KMS-11 (cell line): ENCODE measurements at regions not wholly inside any gene's neighbourhood (a gene's known extent, or its start where the extent isn't known, plus 50 kb on each side); places are given as distances from the start of the nearest gene placed in this dataset.

Experiments
- H2AFZ ChIP-seq: fragments of 200-600 bp; sonication (generic); 2 replicates; pipeline ENCODE4 v1.6.1; 2016; ENCODE audit warnings: antibody characterized with exemption, mixed run types, low read depth
- H3K27ac ChIP-seq: fragments of 200-600 bp; sonication (generic); 2 replicates; pipeline ENCODE4 v1.6.1; 2016; ENCODE audit warnings: mild to moderate bottlenecking, mixed run types
- H3K27me3 ChIP-seq: fragments of 200-600 bp; sonication (generic); 2 replicates; pipeline ENCODE4 v1.6.1; 2017; ENCODE audit warnings: mild to moderate bottlenecking, low read depth, mixed run types, moderate library complexity; ENCODE audit not compliant: insufficient read depth
- H3K36me3 ChIP-seq: fragments of 200-600 bp; sonication (generic); 2 replicates; pipeline ENCODE4 v1.6.1; 2017; ENCODE audit warnings: mild to moderate bottlenecking, mixed run types; ENCODE audit not compliant: insufficient read depth
- H3K4me1 ChIP-seq: fragments of 200-600 bp; sonication (generic); 2 replicates; pipeline ENCODE4 v1.6.1; 2016; ENCODE audit warnings: mild to moderate bottlenecking, low read depth, mixed run types; ENCODE audit not compliant: poor library complexity, severe bottlenecking
- H3K4me2 ChIP-seq: fragments of 200-600 bp; sonication (generic); 2 replicates; pipeline ENCODE4 v1.7.0; 2016; ENCODE audit warnings: mild to moderate bottlenecking, mixed run types
- H3K4me3 ChIP-seq: fragments of 200-600 bp; sonication (generic); IDR thresholded peaks from 2 replicates; pipeline ENCODE4 v1.6.1; 2017; ENCODE audit warnings: low read depth, low read length, mixed read lengths; ENCODE audit not compliant: insufficient read depth
- H3K79me2 ChIP-seq: fragments of 200-600 bp; sonication (generic); 2 replicates; pipeline ENCODE4 v1.6.1; 2016; ENCODE audit warnings: low read depth, mixed run types; ENCODE audit not compliant: insufficient read depth
- H3K9ac ChIP-seq: fragments of 200-600 bp; sonication (generic); 2 replicates; pipeline ENCODE4 v1.6.1; 2016; ENCODE audit warnings: mild to moderate bottlenecking, mixed run types
- H4K20me1 ChIP-seq: fragments of 200-600 bp; sonication (generic); 2 replicates; pipeline ENCODE4 v1.6.1; 2016; ENCODE audit warnings: mild to moderate bottlenecking, mixed run types; ENCODE audit not compliant: insufficient read depth
- TF ChIP-seq, protein P1 (sequence below): fragments of 200-600 bp; sonication (generic); conservative IDR thresholded peaks from 2 replicates; pipeline ENCODE4 v1.6.1; 2017; ENCODE audit warnings: low read depth, mild to moderate bottlenecking, antibody characterized with exemption, low read length, moderate library complexity, mixed read lengths

DNA sequence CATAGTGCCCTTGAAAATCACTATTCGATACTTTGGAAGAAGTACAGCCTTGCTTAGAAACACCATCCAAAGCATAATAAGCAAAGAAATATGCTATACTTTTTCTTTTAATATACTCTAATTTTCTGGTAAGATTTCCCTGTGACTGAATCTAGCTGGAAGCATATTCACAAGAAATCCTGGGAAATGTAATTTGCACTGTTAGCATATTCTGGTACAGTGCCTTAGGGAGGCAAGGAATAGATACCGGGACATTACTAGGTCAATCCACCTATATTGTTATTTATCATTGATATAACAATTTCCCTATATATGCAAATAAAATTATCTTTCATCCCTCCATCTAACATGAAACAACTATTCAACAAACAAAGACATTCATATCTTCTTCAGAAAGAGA, 1131.3 kb upstream of the PRR20A start:
- Histone ChIP-seq H3K4me1 (no peaks in the 10 kb centered on the region), H3K9ac (no peak overlapping the region), H3K4me3 (no peak overlapping the region)

GRCh38 chr13:56012644-56013043, 1128.1 kb upstream of the PRR20A start:
- no peaks in the 10 kb centered on the region for H4K20me1 ChIP-seq
- H3K36me3 ChIP-seq: no peaks in the 10 kb centered on the region
- H3K4me3 ChIP-seq: no peak overlapping the region
- H3K27me3 ChIP-seq: no peaks in the 10 kb centered on the region
- no peak overlapping the region for H2AFZ ChIP-seq
- no peaks in the 10 kb centered on the region for H3K79me2 ChIP-seq
- TF ChIP-seq, protein P1, sequence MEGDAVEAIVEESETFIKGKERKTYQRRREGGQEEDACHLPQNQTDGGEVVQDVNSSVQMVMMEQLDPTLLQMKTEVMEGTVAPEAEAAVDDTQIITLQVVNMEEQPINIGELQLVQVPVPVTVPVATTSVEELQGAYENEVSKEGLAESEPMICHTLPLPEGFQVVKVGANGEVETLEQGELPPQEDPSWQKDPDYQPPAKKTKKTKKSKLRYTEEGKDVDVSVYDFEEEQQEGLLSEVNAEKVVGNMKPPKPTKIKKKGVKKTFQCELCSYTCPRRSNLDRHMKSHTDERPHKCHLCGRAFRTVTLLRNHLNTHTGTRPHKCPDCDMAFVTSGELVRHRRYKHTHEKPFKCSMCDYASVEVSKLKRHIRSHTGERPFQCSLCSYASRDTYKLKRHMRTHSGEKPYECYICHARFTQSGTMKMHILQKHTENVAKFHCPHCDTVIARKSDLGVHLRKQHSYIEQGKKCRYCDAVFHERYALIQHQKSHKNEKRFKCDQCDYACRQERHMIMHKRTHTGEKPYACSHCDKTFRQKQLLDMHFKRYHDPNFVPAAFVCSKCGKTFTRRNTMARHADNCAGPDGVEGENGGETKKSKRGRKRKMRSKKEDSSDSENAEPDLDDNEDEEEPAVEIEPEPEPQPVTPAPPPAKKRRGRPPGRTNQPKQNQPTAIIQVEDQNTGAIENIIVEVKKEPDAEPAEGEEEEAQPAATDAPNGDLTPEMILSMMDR: no peak
- no peak overlapping the region for H3K9ac ChIP-seq
- H3K4me1 ChIP-seq: no peaks in the 10 kb centered on the region
- H3K27ac ChIP-seq: no peak overlapping the region
- no peak overlapping the region for H3K4me2 ChIP-seq

More for the DNA sequence above, 1131.3 kb upstream of the PRR20A start:
- H3K36me3 ChIP-seq: no peaks in the 10 kb centered on the region
- no peak overlapping the region for H3K4me2 ChIP-seq
- H3K79me2 ChIP-seq: no peaks in the 10 kb centered on the region
- TF ChIP-seq, protein P1: no peak
- H2AFZ ChIP-seq: no peak overlapping the region
- no peaks in the 10 kb centered on the region for H3K27me3 ChIP-seq
- no peaks in the 10 kb centered on the region for H4K20me1 ChIP-seq
- H3K27ac ChIP-seq: no peak overlapping the region

DNA sequence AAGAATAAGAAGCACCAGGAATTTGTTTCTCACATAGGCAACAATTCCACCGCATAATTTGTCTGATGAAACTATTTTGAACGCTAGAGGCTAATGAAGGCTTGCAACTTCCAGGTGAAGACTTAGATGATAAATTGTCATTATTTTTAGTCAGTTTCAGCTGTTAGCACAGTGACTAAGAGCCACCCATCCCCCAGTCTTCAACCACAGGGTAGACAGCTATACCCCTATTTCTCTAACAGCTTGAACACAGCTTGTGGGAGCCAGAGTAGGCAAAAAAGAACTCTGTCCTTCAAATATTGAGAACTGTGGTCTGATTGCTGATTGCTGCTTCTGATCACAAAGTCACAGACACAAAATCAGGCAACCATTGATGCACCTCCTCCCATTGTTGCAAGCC, 1124.8 kb upstream of the PRR20A start:
- Histone ChIP-seq H3K4me2 (no peak overlapping the region), H3K9ac (no peak overlapping the region), H3K4me1 (no peaks in the 10 kb centered on the region), H3K27ac (no peak overlapping the region), H4K20me1 (no peaks in the 10 kb centered on the region), H3K36me3 (no peaks in the 10 kb centered on the region), H2AFZ (no peak overlapping the region), H3K27me3 (no peaks in the 10 kb centered on the region), H3K4me3 (no peak overlapping the region), H3K79me2 (no peaks in the 10 kb centered on the region)
- TF ChIP-seq, protein P1: no peak

DNA sequence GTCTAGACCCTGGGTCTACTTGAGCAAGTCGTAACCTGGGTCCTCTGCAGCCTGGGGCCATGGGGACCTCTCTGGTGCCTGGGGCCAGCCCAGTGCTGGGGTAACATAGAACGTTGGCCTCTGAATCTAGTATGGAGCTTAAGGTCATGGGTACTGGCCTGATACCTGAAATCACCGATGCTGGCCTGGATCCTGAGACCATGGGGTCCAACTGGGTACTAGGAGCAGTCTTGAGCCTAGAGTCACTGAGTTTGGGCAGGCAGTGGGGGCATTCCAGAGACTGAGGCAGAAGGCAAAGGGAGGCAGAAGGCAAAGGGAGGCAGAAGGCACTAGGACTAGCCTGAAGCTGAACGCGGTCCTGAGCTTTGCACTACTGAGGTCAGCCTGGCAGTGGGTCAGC, 1121.1 kb upstream of the PRR20A start:
- Histone ChIP-seq H3K36me3 (no peaks in the 10 kb centered on the region), H3K27ac (no peak overlapping the region), H3K9ac (no peak overlapping the region), H3K79me2 (no peaks in the 10 kb centered on the region), H2AFZ (no peak overlapping the region), H3K27me3 (no peaks in the 10 kb centered on the region), H3K4me2 (no peak overlapping the region), H3K4me1 (no peaks in the 10 kb centered on the region), H4K20me1 (no peaks in the 10 kb centered on the region), H3K4me3 (no peak overlapping the region)
- TF ChIP-seq, protein P1: no peak
